GM12872 (cell line): ENCODE measurements at regions not wholly inside any gene's neighbourhood (a gene's known extent, or its start where the extent isn't known, plus 50 kb on each side); places are given as distances from the start of the nearest gene placed in this dataset.

ENCODE experiments used
- TF ChIP-seq, protein P1 (sequence below): IDR thresholded peaks from 3 replicates; pipeline ENCODE4 v1.5.1; 2011; ENCODE audit warnings: low read depth, mild to moderate bottlenecking, low read length, moderate library complexity; ENCODE audit not compliant: insufficient read depth

DNA sequence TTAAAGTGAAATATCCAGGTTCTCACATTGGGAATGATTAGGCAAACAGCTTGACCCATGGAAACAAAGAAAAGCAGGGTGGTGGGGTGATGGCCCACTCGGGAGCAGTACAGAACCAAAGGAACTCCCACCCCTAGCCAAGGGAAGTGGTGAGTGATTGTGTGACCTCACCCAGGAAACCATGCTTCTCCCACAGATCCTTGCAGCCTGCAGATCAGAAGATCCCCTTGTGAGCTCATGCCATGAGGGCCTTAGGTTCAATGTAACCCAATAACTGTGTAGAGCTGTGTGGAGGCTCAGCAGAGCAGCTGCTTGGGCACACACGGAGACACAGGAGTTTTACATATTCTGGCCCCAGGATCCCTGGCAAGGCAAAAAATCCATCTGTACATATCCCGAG lies 311.8 kb upstream of the DPYD start:
- TF ChIP-seq, protein P1, sequence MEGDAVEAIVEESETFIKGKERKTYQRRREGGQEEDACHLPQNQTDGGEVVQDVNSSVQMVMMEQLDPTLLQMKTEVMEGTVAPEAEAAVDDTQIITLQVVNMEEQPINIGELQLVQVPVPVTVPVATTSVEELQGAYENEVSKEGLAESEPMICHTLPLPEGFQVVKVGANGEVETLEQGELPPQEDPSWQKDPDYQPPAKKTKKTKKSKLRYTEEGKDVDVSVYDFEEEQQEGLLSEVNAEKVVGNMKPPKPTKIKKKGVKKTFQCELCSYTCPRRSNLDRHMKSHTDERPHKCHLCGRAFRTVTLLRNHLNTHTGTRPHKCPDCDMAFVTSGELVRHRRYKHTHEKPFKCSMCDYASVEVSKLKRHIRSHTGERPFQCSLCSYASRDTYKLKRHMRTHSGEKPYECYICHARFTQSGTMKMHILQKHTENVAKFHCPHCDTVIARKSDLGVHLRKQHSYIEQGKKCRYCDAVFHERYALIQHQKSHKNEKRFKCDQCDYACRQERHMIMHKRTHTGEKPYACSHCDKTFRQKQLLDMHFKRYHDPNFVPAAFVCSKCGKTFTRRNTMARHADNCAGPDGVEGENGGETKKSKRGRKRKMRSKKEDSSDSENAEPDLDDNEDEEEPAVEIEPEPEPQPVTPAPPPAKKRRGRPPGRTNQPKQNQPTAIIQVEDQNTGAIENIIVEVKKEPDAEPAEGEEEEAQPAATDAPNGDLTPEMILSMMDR: no peak

DNA sequence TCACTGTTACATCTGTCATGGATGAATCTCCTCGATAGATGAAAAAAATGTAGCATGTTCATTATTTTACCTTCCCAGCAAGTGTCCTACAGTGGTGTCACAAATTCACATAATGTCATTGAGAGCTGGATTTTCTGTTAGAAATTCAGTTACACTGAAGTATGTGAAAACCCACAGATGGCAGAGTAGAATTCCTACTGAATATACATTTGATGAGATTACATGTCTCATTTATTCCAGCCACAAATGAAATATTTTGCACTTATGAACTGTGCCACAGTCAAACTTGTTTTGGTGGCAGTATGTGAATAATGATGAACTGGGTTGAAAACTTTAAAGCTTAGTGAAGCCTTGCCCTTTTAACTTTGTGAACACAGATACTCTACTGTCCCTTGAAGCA lies 301.9 kb upstream of the DPYD start:
- TF ChIP-seq, protein P1: no peak

DNA sequence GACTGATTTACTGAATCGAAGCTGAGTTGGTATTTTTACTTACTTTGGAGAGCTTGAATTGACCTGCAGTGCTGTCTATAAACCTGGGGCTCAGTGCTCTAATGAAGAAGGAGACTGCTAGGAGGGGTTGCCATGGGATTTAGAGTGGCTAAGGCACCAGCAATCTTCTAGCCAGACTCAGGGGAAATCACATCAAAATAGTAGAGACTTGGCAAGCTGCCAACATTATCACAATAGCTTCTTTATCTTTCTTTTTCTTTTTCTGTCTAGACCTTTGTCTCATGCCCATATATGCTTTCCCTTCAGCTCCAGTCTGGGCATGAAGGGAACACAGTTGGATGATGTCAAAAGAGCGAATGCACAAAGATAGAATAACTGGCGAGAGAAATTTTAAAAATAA lies 301.1 kb upstream of the DPYD start:
- TF ChIP-seq, protein P1: no peak

GRCh38 chr1:98217601-98218000 lies 296.8 kb upstream of the DPYD start:
- TF ChIP-seq, protein P1: no peak

DNA sequence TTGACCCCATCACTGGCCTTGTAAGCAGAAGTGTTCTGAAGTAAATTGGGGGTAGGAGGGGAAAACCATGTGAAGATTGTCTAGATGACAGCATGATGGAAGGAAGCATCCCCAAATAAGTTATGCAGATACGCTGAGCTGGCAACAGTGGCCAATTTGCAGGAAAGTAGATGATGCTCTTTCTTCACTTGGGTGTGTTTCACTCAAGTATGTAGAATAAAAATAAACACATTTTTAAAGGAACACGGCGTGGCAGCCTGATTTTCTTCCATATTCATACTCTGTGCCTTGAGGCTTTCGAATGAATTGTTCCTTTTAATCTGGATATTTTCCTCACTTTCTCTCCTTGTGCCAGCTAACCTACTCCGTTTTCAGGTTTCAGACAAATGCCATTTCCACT lies 295.5 kb upstream of the DPYD start:
- TF ChIP-seq, protein P1: no peak

DNA sequence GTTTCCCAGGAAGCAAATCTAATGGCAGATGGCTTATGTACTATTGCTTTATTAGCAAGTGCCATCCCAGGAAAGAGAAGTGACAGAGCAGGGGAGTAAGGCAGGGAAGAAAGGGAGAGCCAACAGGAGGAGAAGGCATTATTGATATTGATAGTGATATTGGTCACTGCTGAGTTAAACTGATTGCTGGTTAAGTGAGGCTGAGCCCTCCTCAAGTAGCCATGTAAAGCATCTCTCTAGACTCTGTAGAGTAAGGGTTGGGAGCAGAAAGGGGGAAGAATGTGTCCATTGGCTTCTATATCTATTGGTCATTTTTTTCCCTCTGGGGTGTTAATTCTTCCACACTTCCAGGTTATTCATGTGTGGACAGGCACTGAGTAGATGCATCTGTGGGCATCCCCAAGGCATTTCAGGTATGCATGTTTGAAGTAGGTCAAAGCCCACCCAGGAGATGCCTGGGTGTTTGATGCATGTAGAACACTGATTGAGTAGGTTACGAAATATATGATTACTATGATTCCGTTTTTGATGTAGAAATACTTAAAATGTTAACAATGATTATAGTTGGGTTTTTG lies 290.5 kb upstream of the DPYD start:
- TF ChIP-seq, protein P1: no peak

GRCh38 chr1:98210563-98210962 lies 289.7 kb upstream of the DPYD start:
- TF ChIP-seq, protein P1: no peak
